Adrenal gland (tissue), 5 donors: ENCODE measurements at regions not wholly inside any gene's neighbourhood (a gene's known extent, or its start where the extent isn't known, plus 50 kb on each side); places are given as distances from the start of the nearest gene placed in this dataset.

Source experiments
- POLR2A ChIP-seq, 2 donors: fragments of 450-650 bp; IDR thresholded peaks; one replicate each; pipeline ENCODE4 v1.6.1; 2017; ENCODE audit warnings: antibody characterized with exemption in 2 of 2, mild to moderate bottlenecking in 2 of 2, moderate library complexity in 1 of 2
- TF ChIP-seq, protein P1 (sequence below), 6 experiments: fragments of 450-650 bp in 4 of 6; fragments of 200-600 bp in 2 of 6; sonication (generic) in 1 of 6; IDR thresholded peaks; 1 replicate in 5 of 6; 2 replicates in 1 of 6; pipeline versions ENCODE4 v1.5.1 to v1.8.0; 2016 to 2021; ENCODE audit warnings: antibody characterized with exemption in 6 of 6, mild to moderate bottlenecking in 2 of 6, moderate library complexity in 1 of 6
- donor health status: DM: no; HTN: no; CAD: no.

DNA sequence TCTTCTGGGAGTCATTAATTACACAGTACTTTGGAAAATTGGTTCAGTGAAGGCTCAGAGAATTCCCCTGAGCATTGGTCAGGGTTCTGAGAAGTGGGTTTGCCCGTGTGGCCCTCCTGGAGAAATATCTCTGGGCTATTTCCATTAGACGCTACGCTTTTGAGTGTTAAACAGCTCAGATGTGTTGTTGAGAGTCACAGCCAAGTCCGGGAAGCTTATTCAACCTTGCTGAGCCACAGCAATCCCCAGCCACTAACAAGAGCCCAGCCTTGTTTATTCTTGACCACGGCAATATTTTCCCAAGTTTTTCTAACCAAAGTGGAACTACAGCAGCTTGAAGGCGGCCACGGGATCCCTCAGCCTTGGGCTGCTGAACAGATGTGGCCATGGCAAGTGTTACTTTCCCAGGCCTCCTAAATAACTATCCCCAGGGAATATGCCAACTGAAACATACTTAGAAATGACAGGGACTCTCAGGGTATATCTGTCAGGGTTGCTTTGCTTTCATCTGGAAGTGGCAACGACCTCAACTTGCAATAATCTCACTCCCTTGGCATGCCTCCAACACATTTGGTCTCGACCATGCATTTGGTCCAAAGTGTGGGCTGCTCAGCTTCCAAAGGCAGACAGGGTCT, 214.7 kb downstream of the EMX2 start:
- TF ChIP-seq, protein P1, sequence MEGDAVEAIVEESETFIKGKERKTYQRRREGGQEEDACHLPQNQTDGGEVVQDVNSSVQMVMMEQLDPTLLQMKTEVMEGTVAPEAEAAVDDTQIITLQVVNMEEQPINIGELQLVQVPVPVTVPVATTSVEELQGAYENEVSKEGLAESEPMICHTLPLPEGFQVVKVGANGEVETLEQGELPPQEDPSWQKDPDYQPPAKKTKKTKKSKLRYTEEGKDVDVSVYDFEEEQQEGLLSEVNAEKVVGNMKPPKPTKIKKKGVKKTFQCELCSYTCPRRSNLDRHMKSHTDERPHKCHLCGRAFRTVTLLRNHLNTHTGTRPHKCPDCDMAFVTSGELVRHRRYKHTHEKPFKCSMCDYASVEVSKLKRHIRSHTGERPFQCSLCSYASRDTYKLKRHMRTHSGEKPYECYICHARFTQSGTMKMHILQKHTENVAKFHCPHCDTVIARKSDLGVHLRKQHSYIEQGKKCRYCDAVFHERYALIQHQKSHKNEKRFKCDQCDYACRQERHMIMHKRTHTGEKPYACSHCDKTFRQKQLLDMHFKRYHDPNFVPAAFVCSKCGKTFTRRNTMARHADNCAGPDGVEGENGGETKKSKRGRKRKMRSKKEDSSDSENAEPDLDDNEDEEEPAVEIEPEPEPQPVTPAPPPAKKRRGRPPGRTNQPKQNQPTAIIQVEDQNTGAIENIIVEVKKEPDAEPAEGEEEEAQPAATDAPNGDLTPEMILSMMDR (IDR thresholded peaks at IDR 0.05) = no peak
- TF ChIP-seq POLR2A (IDR thresholded peaks at IDR 0.05) = no peak
